ENCODE measurements at regions not wholly inside any gene's neighbourhood (a gene's known extent, or its start where the extent isn't known, plus 50 kb on each side); places are given as distances from the start of the nearest gene placed in this dataset.

DNA sequence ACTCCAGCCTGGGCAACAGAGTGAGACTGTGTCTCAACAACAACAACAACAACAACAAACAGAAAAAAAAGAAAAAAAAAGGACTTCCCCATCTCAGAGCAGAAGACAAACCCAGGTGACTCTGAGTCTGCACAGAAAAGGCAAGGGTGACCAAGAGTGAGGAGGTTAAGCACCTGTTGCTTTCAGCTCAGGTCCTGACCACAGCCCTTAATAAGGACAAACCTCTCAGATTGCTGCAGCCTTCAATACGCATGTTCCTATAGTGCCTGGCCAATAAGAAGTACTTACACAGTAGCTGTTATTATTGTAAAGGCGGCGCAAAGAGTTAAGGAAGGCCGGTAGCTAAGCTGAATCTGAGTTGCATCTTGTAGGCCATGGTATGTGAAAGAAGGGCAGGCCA is 102.3 kb upstream of the MSX2 start:
- Histone ChIP-seq H3K36me3 (ENCODE audit: control insufficient read depth, insufficient read depth, low read length) (no peaks in the 10 kb centered on the region), H3K4me1 (ENCODE audit: control insufficient read depth, insufficient read depth, low read length) (no peaks in the 10 kb centered on the region), H3K27me3 (ENCODE audit: control insufficient read depth, insufficient read depth, low read length) (no peaks in the 10 kb centered on the region), H3K27ac (ENCODE audit: low read length) (no peak overlapping the region), H3K4me3 (ENCODE audit: low read depth in 2 of 2, low read length in 2 of 2) (no peak overlapping the region), H3K9me3 (ENCODE audit: control insufficient read depth, insufficient read depth, low read depth, low read length) (no peaks in the 10 kb centered on the region)
- POLR2A ChIA-PET: no interaction called here
- no peak for ATAC-seq
- intact Hi-C loops (cut with micrococcal nuclease; ENCODE audit: unreplicated experiment) (no loop called here), in situ Hi-C loops (cut with HindIII; ENCODE audit: low pct_unique_long_range_greater_than_20kb, low sequenced_read_pairs) (no loop called here)
- CTCF ChIA-PET: no interaction called here
- no peak for DNase-seq (ENCODE audit: low read depth, low spot score)
- TF ChIP-seq, protein P1, sequence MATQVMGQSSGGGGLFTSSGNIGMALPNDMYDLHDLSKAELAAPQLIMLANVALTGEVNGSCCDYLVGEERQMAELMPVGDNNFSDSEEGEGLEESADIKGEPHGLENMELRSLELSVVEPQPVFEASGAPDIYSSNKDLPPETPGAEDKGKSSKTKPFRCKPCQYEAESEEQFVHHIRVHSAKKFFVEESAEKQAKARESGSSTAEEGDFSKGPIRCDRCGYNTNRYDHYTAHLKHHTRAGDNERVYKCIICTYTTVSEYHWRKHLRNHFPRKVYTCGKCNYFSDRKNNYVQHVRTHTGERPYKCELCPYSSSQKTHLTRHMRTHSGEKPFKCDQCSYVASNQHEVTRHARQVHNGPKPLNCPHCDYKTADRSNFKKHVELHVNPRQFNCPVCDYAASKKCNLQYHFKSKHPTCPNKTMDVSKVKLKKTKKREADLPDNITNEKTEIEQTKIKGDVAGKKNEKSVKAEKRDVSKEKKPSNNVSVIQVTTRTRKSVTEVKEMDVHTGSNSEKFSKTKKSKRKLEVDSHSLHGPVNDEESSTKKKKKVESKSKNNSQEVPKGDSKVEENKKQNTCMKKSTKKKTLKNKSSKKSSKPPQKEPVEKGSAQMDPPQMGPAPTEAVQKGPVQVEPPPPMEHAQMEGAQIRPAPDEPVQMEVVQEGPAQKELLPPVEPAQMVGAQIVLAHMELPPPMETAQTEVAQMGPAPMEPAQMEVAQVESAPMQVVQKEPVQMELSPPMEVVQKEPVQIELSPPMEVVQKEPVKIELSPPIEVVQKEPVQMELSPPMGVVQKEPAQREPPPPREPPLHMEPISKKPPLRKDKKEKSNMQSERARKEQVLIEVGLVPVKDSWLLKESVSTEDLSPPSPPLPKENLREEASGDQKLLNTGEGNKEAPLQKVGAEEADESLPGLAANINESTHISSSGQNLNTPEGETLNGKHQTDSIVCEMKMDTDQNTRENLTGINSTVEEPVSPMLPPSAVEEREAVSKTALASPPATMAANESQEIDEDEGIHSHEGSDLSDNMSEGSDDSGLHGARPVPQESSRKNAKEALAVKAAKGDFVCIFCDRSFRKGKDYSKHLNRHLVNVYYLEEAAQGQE (IDR thresholded peaks at IDR 0.05; ENCODE audit: insufficient read depth in 1 of 2, low read depth in 2 of 2, low read length in 1 of 2): no peak
- TF ChIP-seq SIN3A (IDR thresholded peaks at IDR 0.05; ENCODE audit: borderline replicate concordance, insufficient read depth, low read depth, low read length) (no peak), TCF7L2 (IDR thresholded peaks at IDR 0.05; ENCODE audit: low read depth, low read length) (no peak), POLR2AphosphoS5 (IDR thresholded peaks at IDR 0.05; ENCODE audit: low read depth, low read length) (no peak), CTCF (IDR thresholded peaks at IDR 0.05) (no peak)
- no TSS peak for BruUV-seq (replicated peaks)

DNA sequence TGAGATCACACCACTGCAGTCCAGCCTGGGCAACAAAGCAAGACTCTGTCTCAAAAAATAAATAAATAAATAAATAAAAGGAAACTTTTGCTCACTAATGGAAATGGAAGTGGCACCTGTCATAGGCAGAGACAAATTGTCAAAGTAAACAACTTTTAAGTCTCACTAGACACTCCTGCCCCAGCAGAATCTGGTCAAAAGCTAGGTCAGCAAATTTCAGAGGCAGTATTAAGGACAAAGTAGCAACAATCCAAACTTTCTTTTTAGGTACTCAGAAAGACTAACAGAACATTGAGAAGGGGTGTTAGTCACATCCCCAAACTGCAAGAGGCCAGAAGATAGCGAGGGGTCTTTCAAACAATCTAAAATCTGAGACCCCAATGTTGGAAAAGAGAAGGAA is 101.4 kb upstream of the MSX2 start:
- no peak overlapping the region for H3K4me3 ChIP-seq (ENCODE audit: low read depth in 2 of 2, low read length in 2 of 2)
- intact Hi-C loops (cut with micrococcal nuclease; ENCODE audit: unreplicated experiment): no loop called here
- DNase-seq (ENCODE audit: low read depth, low spot score) (no peak), ATAC-seq (no peak)
- no peaks in the 10 kb centered on the region for H3K36me3 ChIP-seq (ENCODE audit: control insufficient read depth, insufficient read depth, low read length)
- TF ChIP-seq, protein P1 (IDR thresholded peaks at IDR 0.05; ENCODE audit: insufficient read depth in 1 of 2, low read depth in 2 of 2, low read length in 1 of 2): no peak
- TF ChIP-seq POLR2AphosphoS5 (IDR thresholded peaks at IDR 0.05; ENCODE audit: low read depth, low read length) (no peak), TCF7L2 (IDR thresholded peaks at IDR 0.05; ENCODE audit: low read depth, low read length) (no peak), CTCF (IDR thresholded peaks at IDR 0.05) (no peak), SIN3A (IDR thresholded peaks at IDR 0.05; ENCODE audit: borderline replicate concordance, insufficient read depth, low read depth, low read length) (no peak)
- BruUV-seq (replicated peaks): no TSS peak
- ChIA-PET CTCF (interaction anchor here (0.7 kb wide), 1 partner anchor 9 kb away, joined by 3 read pairs; no protein-coding TSS in a partner anchor), POLR2A (no interaction called here)
- in situ Hi-C loops (cut with HindIII; ENCODE audit: low pct_unique_long_range_greater_than_20kb, low sequenced_read_pairs): no loop called here
- H3K27me3 ChIP-seq (ENCODE audit: control insufficient read depth, insufficient read depth, low read length): no peaks in the 10 kb centered on the region
- no peaks in the 10 kb centered on the region for H3K9me3 ChIP-seq (ENCODE audit: control insufficient read depth, insufficient read depth, low read depth, low read length)
- H3K4me1 ChIP-seq (ENCODE audit: control insufficient read depth, insufficient read depth, low read length): no peaks in the 10 kb centered on the region
- no peak overlapping the region for H3K27ac ChIP-seq (ENCODE audit: low read length)

Measured in Panc1 (cell line).